CMK (cell line): ENCODE measurements at regions not wholly inside any gene's neighbourhood (a gene's known extent, or its start where the extent isn't known, plus 50 kb on each side); places are given as distances from the start of the nearest gene placed in this dataset.
"Not testable (repeated sequence)": the region's sequence is repeated elsewhere in the genome, so short reads cannot be mapped to it uniquely, and the experiment has no call there.

Experiments used
- DNase-seq: peaks from one replicate; pipeline ENCODE4 v3.0.0-alpha.2; 2010; ENCODE audit warnings: low read depth

DNA sequence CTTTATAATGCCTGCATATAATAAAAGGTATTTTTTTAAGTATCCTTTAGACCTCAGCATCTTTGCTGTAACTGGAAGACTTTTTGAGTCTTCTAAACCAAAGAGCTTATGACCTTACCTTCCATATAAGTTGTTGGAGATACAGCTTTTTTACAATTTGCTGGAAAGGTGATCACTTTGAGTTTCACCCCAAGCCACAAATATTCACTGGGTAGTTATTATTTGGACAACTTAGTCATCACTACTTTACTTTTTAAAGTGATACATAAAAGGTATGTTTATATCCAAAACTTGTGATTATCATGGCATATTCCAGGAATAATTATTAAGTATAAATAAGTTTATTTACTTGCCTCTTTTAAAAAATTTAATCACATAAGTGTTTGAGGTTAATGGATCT, 246.7 kb upstream of the NRIP1 start:
- no peak for DNase-seq

- DNase-seq: not testable (repeated sequence)
Observed at GRCh38 chr21:15317034-15317433, 252.2 kb upstream of the NRIP1 start.

DNA sequence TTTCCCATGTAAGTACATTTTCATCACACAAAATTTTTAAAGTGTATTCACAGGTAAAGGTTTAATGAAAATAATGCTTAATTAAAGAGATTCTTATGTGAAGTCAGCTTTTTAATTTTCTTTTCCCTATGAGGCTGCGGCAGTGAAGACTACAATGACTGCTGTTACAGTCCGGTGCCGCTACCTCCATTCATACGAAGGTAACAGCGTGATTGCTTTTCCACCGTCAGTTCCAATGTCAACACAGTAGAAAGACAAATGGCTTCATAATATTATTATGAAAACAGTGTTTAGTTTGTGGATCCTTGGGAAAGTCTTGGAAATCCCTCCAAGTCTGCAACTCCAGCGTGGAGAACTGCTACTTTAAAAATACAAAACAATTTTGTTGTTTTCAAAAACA, 254.9 kb upstream of the NRIP1 start:
- DNase-seq: no peak

- DNase-seq: no peak
Observed at GRCh38 chr21:15324542-15324941, 259.7 kb upstream of the NRIP1 start.

GRCh38 chr21:15326032-15326867, 261.4 kb upstream of the NRIP1 start:
- no peak for DNase-seq

GRCh38 chr21:15327637-15328265, 263.0 kb upstream of the NRIP1 start:
- no peak for DNase-seq

DNA sequence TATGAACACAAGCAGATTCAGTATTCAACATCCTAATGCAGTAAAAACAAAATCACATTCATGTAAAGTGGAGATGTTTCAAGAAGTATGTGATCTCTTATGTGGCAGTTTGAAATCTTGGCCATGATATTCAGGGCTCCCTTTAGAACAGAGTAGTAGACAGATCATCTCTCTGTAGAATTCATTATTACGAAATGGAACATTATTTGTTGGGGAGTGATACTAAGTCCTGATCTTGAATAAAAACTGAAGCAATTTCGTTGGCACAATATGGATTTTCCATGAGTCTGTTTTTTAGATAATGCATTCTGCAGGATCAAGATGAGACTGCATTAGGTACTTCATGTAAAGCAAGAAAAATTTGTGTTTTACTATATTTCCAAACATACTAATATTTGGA, 264.4 kb upstream of the NRIP1 start:
- no peak for DNase-seq

- DNase-seq: no peak
Observed at GRCh38 chr21:15330872-15331271, 266.1 kb upstream of the NRIP1 start.

GRCh38 chr21:15332572-15332971, 267.8 kb upstream of the NRIP1 start:
- DNase-seq: no peak

DNA sequence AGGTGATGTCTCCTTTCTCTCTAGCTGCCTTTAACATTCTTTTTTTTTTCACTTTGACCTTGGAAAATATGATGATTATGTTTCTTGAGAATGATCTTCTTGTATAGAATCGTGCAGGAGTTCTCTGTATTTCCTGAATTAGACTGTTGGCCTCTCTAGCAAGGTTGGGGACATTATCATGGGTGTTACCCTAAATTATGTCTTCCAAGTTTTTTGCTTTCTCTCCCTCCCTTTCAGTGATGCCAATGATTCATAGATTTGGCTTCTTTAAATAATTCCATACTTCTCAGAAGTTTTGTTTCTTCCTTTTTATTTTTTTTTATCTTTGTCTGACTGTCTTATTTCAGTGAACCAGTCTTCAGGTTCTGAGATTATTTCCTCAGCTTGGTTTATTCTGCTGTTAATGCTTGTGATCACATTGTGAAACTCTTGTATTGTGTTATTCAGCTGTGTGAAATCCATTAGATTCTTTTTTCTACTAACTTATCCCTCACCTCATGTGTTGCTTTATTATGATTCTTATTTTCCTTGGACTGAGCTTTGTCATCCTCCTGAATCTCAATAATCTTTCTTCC, 268.4 kb upstream of the NRIP1 start:
- DNase-seq: no peak

DNA sequence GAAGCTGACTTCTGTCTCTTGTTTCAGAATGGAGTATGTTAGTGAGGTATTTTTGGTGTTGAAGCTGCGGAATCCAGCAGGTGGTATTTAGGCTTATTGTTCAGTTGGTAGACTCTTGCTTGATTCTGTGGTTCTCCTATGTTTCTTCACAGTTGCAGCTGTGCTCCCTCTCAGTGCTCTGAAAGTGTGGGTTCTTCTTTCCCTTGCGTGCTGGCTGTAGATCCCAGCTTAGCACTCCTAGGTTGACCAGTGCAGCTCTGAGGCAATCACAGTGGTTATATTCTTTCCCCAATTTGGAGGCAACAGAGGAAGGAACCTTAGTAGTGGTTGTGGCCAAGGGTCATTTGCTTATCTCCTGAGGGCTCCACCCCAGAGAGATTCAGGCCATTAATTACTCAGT, 269.2 kb upstream of the NRIP1 start:
- no peak for DNase-seq

GRCh38 chr21:15343066-15343465, 278.3 kb upstream of the NRIP1 start:
- DNase-seq: no peak

DNA sequence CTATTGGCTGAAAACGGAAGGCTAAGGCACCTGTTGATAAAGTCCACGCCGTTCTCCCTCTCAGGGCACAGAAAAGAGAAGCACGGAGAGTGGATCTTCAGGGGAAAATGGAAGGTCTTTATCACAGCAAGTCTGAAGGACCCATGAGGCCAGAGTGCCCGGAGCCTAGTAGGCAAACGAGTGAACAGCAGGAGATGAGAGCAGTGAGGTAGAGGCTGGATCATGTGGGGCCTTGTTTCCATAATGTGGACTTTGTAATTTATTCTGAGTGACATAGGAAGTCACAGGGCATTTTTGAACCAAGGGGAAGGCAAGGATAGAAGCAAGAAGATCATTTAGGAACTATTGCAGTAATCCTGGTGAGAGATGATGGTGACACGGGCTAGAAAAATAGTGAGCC, 287.2 kb upstream of the NRIP1 start:
- DNase-seq: no peak

GRCh38 chr21:15353546-15353945, 288.7 kb upstream of the NRIP1 start:
- no peak for DNase-seq

GRCh38 chr21:15354516-15354915, 289.7 kb upstream of the NRIP1 start:
- DNase-seq: no peak

DNA sequence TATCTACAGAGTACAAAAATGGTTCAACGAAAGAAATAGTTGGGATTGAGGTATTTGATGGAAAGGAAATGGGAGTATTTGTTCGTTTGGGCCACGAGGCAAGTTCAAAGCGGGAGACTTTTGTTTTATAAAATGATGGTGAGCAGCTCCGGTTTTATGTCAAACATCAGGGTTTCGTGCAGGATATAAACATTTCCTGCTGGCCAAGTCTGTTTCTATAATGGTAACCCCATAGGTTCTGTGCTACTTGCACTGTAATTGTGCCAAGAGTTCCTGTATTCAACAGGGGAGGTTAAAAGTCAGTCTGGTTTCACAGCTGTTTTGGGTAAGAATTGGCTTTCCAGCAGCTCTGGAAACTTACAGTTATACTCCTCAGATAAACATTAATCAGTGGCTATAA, 290.3 kb upstream of the NRIP1 start:
- DNase-seq: no peak

DNA sequence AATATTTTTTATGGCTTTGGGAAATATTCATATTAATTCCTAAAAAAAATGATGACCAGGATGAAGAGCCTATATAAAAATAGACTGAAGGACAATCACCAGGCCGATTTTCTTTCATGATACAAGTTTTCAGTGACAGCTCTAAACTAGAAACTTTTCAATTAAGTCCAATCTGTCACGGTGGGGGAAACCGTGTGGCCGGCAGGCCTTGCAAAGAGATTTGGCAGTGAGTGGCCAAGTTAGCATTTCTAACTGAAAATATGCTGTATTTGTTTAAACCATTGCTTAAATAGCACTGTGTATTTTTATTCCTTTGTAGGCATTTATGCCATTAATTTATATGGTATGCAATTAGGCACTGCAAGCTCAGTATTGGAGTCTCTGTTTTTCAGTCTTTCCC, 294.5 kb upstream of the NRIP1 start:
- no peak for DNase-seq

DNA sequence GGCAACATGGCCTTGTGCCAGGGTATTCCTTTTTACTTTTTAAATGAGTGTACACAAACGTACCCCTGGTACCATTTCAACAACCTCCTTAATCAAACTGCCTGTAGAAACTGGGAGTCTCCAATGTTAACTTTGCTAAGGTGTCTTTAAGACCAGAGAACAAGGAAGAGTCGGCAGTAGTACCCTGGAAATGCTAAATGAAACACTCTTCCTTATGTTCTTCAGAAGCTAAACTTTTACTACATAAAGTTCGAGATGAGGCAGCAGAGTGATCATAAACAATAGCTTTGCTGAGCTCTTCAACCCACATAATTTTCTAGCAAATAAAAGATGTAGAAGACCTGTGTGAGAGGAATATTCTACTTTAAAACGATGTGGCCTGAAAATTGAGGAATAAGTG, 297.7 kb upstream of the NRIP1 start:
- DNase-seq: no peak

DNA sequence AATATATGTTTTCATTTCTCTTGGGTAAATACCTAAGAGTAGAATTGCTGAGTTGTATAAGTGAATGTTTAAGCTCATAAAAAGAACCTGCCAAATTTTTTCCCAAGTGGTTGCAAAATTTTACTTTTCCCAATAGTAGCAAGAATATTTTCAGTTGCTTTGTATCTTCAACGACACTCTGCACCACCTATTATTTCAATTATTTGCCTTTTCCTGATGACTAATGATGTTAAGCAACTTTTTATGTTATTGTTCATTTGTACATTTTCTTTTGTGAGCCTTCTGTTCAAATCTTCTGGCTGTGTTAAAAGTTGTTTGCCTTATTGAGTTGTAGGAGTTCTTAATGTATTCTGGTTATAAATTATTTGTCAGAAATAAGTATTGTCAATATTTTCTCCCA, 299.1 kb upstream of the NRIP1 start:
- DNase-seq: no peak

GRCh38 chr21:15365751-15366392, 301.1 kb upstream of the NRIP1 start:
- DNase-seq: no peak

DNA sequence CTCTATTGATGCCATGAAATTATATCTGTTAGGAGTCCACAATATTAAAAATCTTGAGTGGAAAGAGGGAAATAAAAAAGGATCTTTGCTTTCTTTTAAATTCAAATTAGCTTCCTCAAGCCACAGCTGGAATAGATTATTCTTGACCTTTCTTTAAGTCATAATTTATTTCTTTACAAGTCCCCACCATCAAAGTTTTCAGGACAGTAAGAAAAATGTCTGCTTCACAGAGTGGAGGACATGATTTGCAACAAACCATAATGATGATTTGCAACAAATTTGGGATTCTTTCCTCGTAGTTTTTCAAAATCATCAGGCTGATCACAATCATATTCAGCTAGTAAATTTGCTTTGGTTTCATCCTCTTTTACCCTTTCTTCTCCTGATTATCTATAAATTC, 301.8 kb upstream of the NRIP1 start:
- no peak for DNase-seq

DNA sequence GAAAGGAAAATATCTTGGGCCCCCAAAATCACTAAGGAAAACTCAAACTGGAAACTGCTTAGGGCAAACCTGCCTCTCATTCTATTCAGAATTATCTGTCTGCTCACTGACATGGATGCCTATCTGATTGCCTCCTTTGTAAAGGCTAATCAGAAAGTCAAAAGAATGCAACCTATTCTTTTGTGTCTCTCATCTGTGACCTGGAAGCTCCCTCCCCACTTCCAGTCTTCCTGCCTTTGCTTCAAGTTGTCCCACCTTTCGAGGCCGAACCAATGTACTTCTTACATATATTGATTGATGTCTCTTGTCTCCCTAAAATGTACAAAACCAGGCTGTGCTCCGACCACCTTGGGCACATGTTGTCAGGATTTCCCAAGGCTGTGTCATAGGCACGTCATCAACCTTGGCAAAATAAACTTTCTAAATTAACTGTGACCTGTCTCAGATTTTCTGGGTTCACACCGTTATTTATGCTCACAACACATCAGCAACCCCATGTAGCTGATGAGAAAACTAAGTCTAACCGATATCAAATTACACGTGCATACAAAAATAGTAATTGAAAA, 302.3 kb upstream of the NRIP1 start:
- DNase-seq: no peak
